IMR-90 (cell line): ENCODE measurements at regions not wholly inside any gene's neighbourhood (a gene's known extent, or its start where the extent isn't known, plus 50 kb on each side); places are given as distances from the start of the nearest gene placed in this dataset.
"Not testable (repeated sequence)": the region's sequence is repeated elsewhere in the genome, so short reads cannot be mapped to it uniquely, and the experiment has no call there.

Source experiments
- ATAC-seq: fragments of 200-7000 bp; cut with Tn5 transposase; 2 replicates; pipeline ENCODE4 v1.9.1; 2020; ENCODE audit warnings: low read depth, mild to moderate bottlenecking, moderate library complexity
- BruUV-seq: library from RNA; stranded (reverse); fragments of 400-500 nt; replicated peaks from 2 replicates; lab custom pipeline; 2021; lab: Mats Ljungman, UMichigan
- CTCF ChIA-PET: fragments of 300-600 bp; formaldehyde crosslinking; extraction: SDS; loops from one replicate; lab custom pipeline; 2021; ENCODE audit warnings: antibody characterized with exemption; lab: Yijun Ruan, JAX
- POLR2A ChIA-PET: fragments of 300-600 bp; sonication (Branson Sonifier 250); formaldehyde crosslinking; loops from one replicate; lab custom pipeline; 2022; ENCODE audit warnings: antibody characterized with exemption; ENCODE audit not compliant: unreplicated experiment; lab: Charles Lee
- DNase-seq: peaks from one replicate; pipeline ENCODE4 v3.0.0; 2013
- H2AFZ ChIP-seq: replicated peaks from 2 replicates; pipeline ENCODE3; 2013; ENCODE audit warnings: low read length, mild to moderate bottlenecking; ENCODE audit not compliant: poor library complexity
- H2AK5ac ChIP-seq: 2 replicates; pipeline ENCODE4 v1.6.1; 2013; ENCODE audit warnings: low read depth, low read length, inconsistent platforms
- H2AK9ac ChIP-seq: replicated peaks from 2 replicates; pipeline ENCODE3; 2013; ENCODE audit warnings: mild to moderate bottlenecking, low read depth, low read length, moderate library complexity; ENCODE audit not compliant: poor library complexity
- H2BK120ac ChIP-seq: 2 replicates; pipeline ENCODE4 v1.6.1; 2013; ENCODE audit warnings: low read depth, low read length, inconsistent platforms
- H2BK15ac ChIP-seq: 3 replicates; pipeline ENCODE4 v1.6.1; 2013; ENCODE audit warnings: low read depth, low read length, inconsistent platforms
- H2BK20ac ChIP-seq: 2 replicates; pipeline ENCODE4 v1.6.1; 2013; ENCODE audit warnings: low read depth, mild to moderate bottlenecking, inconsistent platforms, low read length, moderate library complexity
- H2BK5ac ChIP-seq: 2 replicates; pipeline ENCODE4 v1.6.1; 2013; ENCODE audit warnings: mild to moderate bottlenecking, low read depth, low read length, inconsistent platforms; ENCODE audit not compliant: poor library complexity, severe bottlenecking
- H3K14ac ChIP-seq: replicated peaks from 2 replicates; pipeline ENCODE4 v1.6.1; 2013; ENCODE audit warnings: low read depth, low read length, inconsistent platforms
- H3K18ac ChIP-seq: 2 replicates; pipeline ENCODE4 v1.6.1; 2013; ENCODE audit warnings: low read depth, low read length, control low read depth
- H3K23ac ChIP-seq: 2 replicates; pipeline ENCODE4 v1.6.1; 2013; ENCODE audit warnings: low read depth, low read length, inconsistent platforms
- H3K27ac ChIP-seq: 2 replicates; pipeline ENCODE4 v1.5.1; 2013; ENCODE audit warnings: mild to moderate bottlenecking, control low read depth, low read length; ENCODE audit not compliant: insufficient read depth
- H3K27me3 ChIP-seq: 2 replicates; pipeline ENCODE4 v1.6.1; 2013; ENCODE audit warnings: low read length; ENCODE audit not compliant: control insufficient read depth, insufficient read depth
- H3K36me3 ChIP-seq: 2 replicates; pipeline ENCODE4 v1.6.1; 2013; ENCODE audit warnings: low read length, mixed read lengths; ENCODE audit not compliant: control insufficient read depth, insufficient read depth
- H3K4ac ChIP-seq: 2 replicates; pipeline ENCODE4 v1.6.1; 2013; ENCODE audit warnings: low read depth, low read length, inconsistent platforms
- H3K4me1 ChIP-seq: 2 replicates; pipeline ENCODE4 v1.6.1; 2013; ENCODE audit warnings: low read length, mixed read lengths; ENCODE audit not compliant: control insufficient read depth, insufficient read depth
- H3K4me2 ChIP-seq: 2 replicates; pipeline ENCODE4 v1.6.1; 2013; ENCODE audit warnings: low read depth, mild to moderate bottlenecking, control low read depth, low read length, moderate library complexity
- H3K4me3 ChIP-seq: 2 replicates; pipeline ENCODE4 v1.5.1; 2013; ENCODE audit warnings: low read depth, mild to moderate bottlenecking, control low read depth, low read length, moderate library complexity; ENCODE audit not compliant: insufficient read depth
- H3K56ac ChIP-seq: 2 replicates; pipeline ENCODE4 v1.6.1; 2013; ENCODE audit warnings: low read length, inconsistent platforms; ENCODE audit not compliant: insufficient read depth; ENCODE audit errors: extremely low read depth
- H3K79me1 ChIP-seq, 2 experiments: 2 replicates each; pipeline ENCODE4 v1.6.1; 2013; ENCODE audit warnings: low read length in 2 of 2, inconsistent platforms in 1 of 2, low read depth in 1 of 2
- H3K9ac ChIP-seq: 2 replicates; pipeline ENCODE4 v1.6.1; 2013; ENCODE audit warnings: low read depth, low read length, control low read depth
- H3K9me1 ChIP-seq: 2 replicates; pipeline ENCODE4 v1.6.1; 2013; ENCODE audit warnings: low read length, inconsistent platforms; ENCODE audit not compliant: insufficient read depth
- H3K9me3 ChIP-seq: 2 replicates; pipeline ENCODE4 v1.6.1; 2013; ENCODE audit warnings: low read length; ENCODE audit not compliant: control insufficient read depth, insufficient read depth
- H4K20me1 ChIP-seq: 2 replicates; pipeline ENCODE4 v1.6.1; 2013; ENCODE audit warnings: low read length, inconsistent platforms; ENCODE audit not compliant: insufficient read depth
- H4K5ac ChIP-seq: 2 replicates; pipeline ENCODE4 v1.6.1; 2013; ENCODE audit warnings: mild to moderate bottlenecking, low read depth, low read length, control low read depth
- H4K8ac ChIP-seq, 2 experiments: 2 replicates each; pipeline ENCODE4 v1.6.1; 2013; ENCODE audit warnings: low read depth in 2 of 2, low read length in 2 of 2, control low read depth in 1 of 2, inconsistent platforms in 1 of 2
- H4K91ac ChIP-seq: 2 replicates; pipeline ENCODE4 v1.6.1; 2013; ENCODE audit warnings: low read depth, low read length, inconsistent platforms; ENCODE audit not compliant: insufficient read depth
- WGBS, 2 experiments: methylation state at CpG; one replicate each; pipeline versions ENCODE4 v1.1.5 to v1.1.7; 2013; ENCODE audit warnings: missing lambda C conversion rate in 2 of 2; ENCODE audit not compliant: insufficient read length in 1 of 2; ENCODE audit errors: extremely low coverage in 2 of 2; 5-methylcytosine and 5-hydroxymethylcytosine counted together
- dilution Hi-C: fragments of 300-500 bp; cut with HindIII; formaldehyde crosslinking; loops from one replicate; pipeline ENCODE4 v1.14.3; 2018; ENCODE audit warnings: low sequenced_read_pairs; ENCODE audit not compliant: unreplicated experiment
- in situ Hi-C: fragments of 300-500 bp; cut with MboI; formaldehyde crosslinking; loops from 3 replicates; pipeline ENCODE4 v1.14.3; 2019; ENCODE audit warnings: low sequenced_read_pairs, inconsistent platforms, mixed read lengths
- intact Hi-C: fragments of 100-400 bp; cut with micrococcal nuclease; formaldehyde crosslinking; loops from 2 replicates; pipeline ENCODE4 v1.10.0; 2022

DNA sequence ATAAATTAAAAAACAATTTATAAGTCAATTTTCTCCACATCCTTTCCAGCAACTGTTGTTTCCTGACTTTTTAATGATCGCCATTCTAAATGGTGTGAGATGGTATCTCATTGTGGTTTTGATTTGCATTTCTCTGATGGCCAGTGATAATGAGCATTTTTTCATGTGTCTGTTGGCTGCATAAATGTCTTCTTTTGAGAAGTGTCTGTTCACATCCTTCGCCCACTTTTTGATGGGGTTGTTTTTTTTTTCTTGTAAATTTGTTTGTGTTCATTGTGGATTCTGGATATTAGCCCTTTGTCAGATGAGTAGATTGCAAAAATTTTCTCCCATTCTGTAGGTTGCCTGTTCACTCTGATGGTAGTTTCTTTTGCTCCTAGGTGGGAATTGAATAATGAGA is 539.4 kb downstream of the ADCYAP1 start:
- H4K20me1 ChIP-seq, H3K27me3 ChIP-seq, H2AK5ac ChIP-seq, ATAC-seq, H2BK5ac ChIP-seq, H3K14ac ChIP-seq, CTCF ChIA-PET, H2BK20ac ChIP-seq, intact Hi-C loops, H3K27ac ChIP-seq, POLR2A ChIA-PET, H3K23ac ChIP-seq, H3K36me3 ChIP-seq, dilution Hi-C loops, H2AFZ ChIP-seq, in situ Hi-C loops, H3K4me2 ChIP-seq, H4K5ac ChIP-seq, H3K56ac ChIP-seq, H2BK120ac ChIP-seq, H3K18ac ChIP-seq, H3K9me3 ChIP-seq, H4K91ac ChIP-seq, H3K79me1 ChIP-seq, H2BK15ac ChIP-seq, H3K9me1 ChIP-seq, H2AK9ac ChIP-seq, BruUV-seq, DNase-seq, H3K4me3 ChIP-seq, H3K9ac ChIP-seq, H4K8ac ChIP-seq, H3K4ac ChIP-seq, H3K4me1 ChIP-seq: not testable (repeated sequence)
- no CpG with 5 or more reads among the region's 2 CpGs for WGBS, 2 experiments
